ENCODE measurements at regions not wholly inside any gene's neighbourhood (a gene's known extent, or its start where the extent isn't known, plus 50 kb on each side); places are given as distances from the start of the nearest gene placed in this dataset.

DNA sequence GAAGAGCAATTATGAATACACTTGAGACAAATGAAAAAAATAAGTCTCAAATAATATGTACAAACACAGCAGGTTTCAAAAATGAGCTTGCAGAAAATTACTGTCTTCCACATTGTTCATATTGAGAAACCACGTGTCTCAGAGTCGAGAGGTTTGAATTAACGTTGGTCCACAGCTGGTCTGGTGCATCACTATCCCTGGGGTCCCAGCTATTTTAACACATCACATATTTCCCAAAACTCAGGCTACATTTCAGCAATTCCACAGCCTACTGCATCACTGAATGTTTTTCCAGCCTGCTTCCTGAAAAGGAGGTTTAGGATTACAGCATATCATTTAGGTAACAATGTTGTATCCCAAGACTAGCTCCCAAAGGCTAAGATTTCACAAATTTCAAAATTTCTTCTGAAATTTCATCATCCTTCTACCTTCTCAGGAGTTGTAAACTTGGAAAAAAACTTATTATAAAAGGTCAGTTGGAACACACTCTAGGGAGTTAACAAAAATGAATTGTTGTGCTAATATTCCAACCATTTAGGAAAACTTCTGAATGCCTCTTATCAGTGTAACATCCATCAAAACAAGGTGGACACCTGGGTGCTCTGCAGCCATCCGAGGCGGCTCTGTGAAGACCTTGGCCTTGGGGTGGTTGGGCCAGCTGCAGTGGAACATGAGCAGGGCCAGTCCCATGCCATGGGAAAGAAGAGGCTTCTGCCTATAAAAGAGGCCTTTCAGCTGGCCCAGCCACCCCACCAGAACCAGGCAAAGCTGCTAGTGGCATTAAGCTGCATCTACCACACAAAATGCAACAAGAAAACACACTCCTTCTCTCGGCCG is 198.1 kb upstream of the RBBP8 start:
- in situ Hi-C loops (cut with HindIII; ENCODE audit: low pct_ligation_motif_present, low sequenced_read_pairs): no loop called here
- H3K27ac ChIP-seq: no peak overlapping the region
- DNase-seq: peak; percentile 7
- TF ChIP-seq, protein P1, sequence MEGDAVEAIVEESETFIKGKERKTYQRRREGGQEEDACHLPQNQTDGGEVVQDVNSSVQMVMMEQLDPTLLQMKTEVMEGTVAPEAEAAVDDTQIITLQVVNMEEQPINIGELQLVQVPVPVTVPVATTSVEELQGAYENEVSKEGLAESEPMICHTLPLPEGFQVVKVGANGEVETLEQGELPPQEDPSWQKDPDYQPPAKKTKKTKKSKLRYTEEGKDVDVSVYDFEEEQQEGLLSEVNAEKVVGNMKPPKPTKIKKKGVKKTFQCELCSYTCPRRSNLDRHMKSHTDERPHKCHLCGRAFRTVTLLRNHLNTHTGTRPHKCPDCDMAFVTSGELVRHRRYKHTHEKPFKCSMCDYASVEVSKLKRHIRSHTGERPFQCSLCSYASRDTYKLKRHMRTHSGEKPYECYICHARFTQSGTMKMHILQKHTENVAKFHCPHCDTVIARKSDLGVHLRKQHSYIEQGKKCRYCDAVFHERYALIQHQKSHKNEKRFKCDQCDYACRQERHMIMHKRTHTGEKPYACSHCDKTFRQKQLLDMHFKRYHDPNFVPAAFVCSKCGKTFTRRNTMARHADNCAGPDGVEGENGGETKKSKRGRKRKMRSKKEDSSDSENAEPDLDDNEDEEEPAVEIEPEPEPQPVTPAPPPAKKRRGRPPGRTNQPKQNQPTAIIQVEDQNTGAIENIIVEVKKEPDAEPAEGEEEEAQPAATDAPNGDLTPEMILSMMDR (IDR thresholded peaks at IDR 0.05; ENCODE audit: low read depth, low read length, missing control alignments): no peak
- H3K36me3 ChIP-seq (replicated peaks): no peaks in the 10 kb centered on the region
- no peaks in the 10 kb centered on the region for H3K27me3 ChIP-seq (replicated peaks)
- no peak overlapping the region for H3K4me3 ChIP-seq (ENCODE audit: low read depth, low read length)

GRCh38 chr18:22737054-22737453 is 196.1 kb upstream of the RBBP8 start:
- H3K36me3 ChIP-seq (replicated peaks): no peaks in the 10 kb centered on the region
- H3K4me3 ChIP-seq (ENCODE audit: low read depth, low read length): no peak overlapping the region
- in situ Hi-C loops (cut with HindIII; ENCODE audit: low pct_ligation_motif_present, low sequenced_read_pairs): no loop called here
- TF ChIP-seq, protein P1 (IDR thresholded peaks at IDR 0.05; ENCODE audit: low read depth, low read length, missing control alignments): no peak
- no peak for DNase-seq
- H3K27me3 ChIP-seq (replicated peaks): no peaks in the 10 kb centered on the region
- H3K27ac ChIP-seq: no peak overlapping the region

DNA sequence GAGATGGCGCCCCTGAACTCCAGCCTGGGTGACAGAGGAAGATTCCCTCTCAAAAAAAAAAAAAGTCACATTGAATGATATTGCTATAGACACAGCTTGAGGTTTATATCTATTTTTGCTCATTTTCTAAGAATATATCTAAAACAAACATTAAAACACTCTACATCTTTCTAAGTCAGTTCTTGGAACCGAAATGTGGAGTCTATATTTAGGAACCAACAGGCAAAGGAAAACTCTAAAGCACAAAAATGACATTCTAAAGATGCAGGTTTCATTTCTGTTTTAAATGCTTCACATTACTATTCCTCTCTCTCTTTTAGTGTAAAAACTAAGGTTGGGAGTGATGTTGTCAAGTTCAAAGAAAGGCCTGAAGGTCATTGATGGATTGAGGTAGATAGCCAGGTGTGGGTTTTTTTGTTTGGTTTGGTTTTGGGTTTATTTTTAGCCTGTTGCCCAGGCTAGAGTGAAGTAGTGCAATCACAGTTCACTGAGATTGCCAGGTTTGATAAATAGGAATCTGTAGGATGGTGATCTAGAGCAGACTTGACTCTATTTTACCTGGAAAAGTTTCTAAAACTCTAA is 194.0 kb upstream of the RBBP8 start:
- TF ChIP-seq, protein P1 (IDR thresholded peaks at IDR 0.05; ENCODE audit: low read depth, low read length, missing control alignments): no peak
- Histone ChIP-seq H3K27ac (no peak overlapping the region), H3K27me3 (replicated peaks) (no peaks in the 10 kb centered on the region), H3K4me3 (ENCODE audit: low read depth, low read length) (no peak overlapping the region), H3K36me3 (replicated peaks) (no peaks in the 10 kb centered on the region)
- DNase-seq: no peak
- in situ Hi-C loops (cut with HindIII; ENCODE audit: low pct_ligation_motif_present, low sequenced_read_pairs): no loop called here

DNA sequence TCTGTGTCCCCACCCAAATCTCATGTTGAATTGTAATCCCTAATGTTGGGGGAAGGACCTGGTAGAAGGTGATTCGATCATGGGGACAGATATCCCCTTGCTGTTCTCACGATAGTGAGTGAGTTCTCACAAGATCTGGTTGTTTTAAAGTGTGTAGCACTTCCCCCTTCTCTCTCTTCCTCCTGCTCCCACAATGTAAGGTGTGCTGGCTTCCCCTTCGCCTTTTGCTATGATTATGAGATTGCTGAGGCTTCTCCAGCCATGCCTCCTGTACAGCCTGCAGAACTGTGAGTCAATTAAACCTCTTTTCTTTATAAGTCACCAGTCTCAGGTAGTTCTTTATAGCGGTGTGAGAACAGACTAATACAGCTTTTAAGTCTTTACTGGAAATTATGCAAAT is 193.3 kb upstream of the RBBP8 start:
- DNase-seq: no peak
- Histone ChIP-seq H3K27ac (no peak overlapping the region), H3K36me3 (replicated peaks) (no peaks in the 10 kb centered on the region), H3K4me3 (ENCODE audit: low read depth, low read length) (no peak overlapping the region), H3K27me3 (replicated peaks) (no peaks in the 10 kb centered on the region)
- in situ Hi-C loops (cut with HindIII; ENCODE audit: low pct_ligation_motif_present, low sequenced_read_pairs): no loop called here
- TF ChIP-seq, protein P1 (IDR thresholded peaks at IDR 0.05; ENCODE audit: low read depth, low read length, missing control alignments): no peak

GRCh38 chr18:22741318-22741717 is 191.8 kb upstream of the RBBP8 start:
- H3K4me3 ChIP-seq (ENCODE audit: low read depth, low read length): no peak overlapping the region
- DNase-seq: no peak
- no peaks in the 10 kb centered on the region for H3K36me3 ChIP-seq (replicated peaks)
- in situ Hi-C loops (cut with HindIII; ENCODE audit: low pct_ligation_motif_present, low sequenced_read_pairs): no loop called here
- no peaks in the 10 kb centered on the region for H3K27me3 ChIP-seq (replicated peaks)
- TF ChIP-seq, protein P1 (IDR thresholded peaks at IDR 0.05; ENCODE audit: low read depth, low read length, missing control alignments): no peak
- H3K27ac ChIP-seq: no peak overlapping the region
